ENCODE measurements at regions not wholly inside any gene's neighbourhood (a gene's known extent, or its start where the extent isn't known, plus 50 kb on each side); places are given as distances from the start of the nearest gene placed in this dataset.

- no peak for TF ChIP-seq CTCF (IDR thresholded peaks at IDR 0.05)
- no peak for TF ChIP-seq ZFX (IDR thresholded peaks at IDR 0.05; ENCODE audit: borderline replicate concordance)
Measured at GRCh38 chr5:165477546-165477945, 1972.1 kb downstream of the MAT2B start.
